HepG2 (cell line): ENCODE measurements at regions not wholly inside any gene's neighbourhood (a gene's known extent, or its start where the extent isn't known, plus 50 kb on each side); places are given as distances from the start of the nearest gene placed in this dataset.

Source experiments
- ATAC-seq: fragments of 200-7000 bp; cut with Tn5 transposase; 3 replicates; pipeline ENCODE4 v1.9.1; 2020; ENCODE audit warnings: mild to moderate bottlenecking, moderate library complexity
- BruUV-seq: library from RNA; stranded (reverse); fragments of 400-500 nt; replicated peaks from 2 replicates; lab custom pipeline; 2021; lab: Mats Ljungman, UMichigan
- CTCF ChIA-PET: fragments of 300-600 bp; formaldehyde crosslinking; extraction: SDS; loops from one replicate; lab custom pipeline; 2021; ENCODE audit warnings: low total read pairs, inconsistent platforms, low intra/inter-chr PET ratio; lab: Yijun Ruan, JAX
- POLR2A ChIA-PET: fragments of 350-600 bp; sonication (Branson Sonifier 250); formaldehyde crosslinking; loops from one replicate; lab custom pipeline; 2020; ENCODE audit warnings: antibody characterized with exemption, inconsistent platforms; lab: Yijun Ruan, JAX
- DNase-seq: peaks from one replicate; pipeline ENCODE4 v3.0.0-alpha.2; 2015; ENCODE audit warnings: low spot score
- FAIRE-seq: peaks from 3 replicates; lab custom pipeline; 2011; peaks lifted over from hg19 to GRCh38; lab: Jason Lieb, UNC
- H2AFZ ChIP-seq: one replicate; pipeline ENCODE4 v1.6.1; 2011; ENCODE audit warnings: low read length, inconsistent platforms
- H3K27ac ChIP-seq: fragments of 300-600 bp; 3 replicates; pipeline ENCODE4 v1.8.0; 2011; ENCODE audit warnings: mixed run types, mild to moderate bottlenecking, mixed read lengths, low read length, inconsistent platforms; ENCODE audit not compliant: insufficient read depth; ENCODE audit errors: extremely low read length
- H3K27me3 ChIP-seq, 2 experiments: fragments of 200-600 bp in 1 of 2; 2 replicates in 1 of 2; 3 replicates in 1 of 2; pipeline versions ENCODE4 v1.6.0 to v1.8.0; 2011; ENCODE audit warnings: low read length in 2 of 2, mild to moderate bottlenecking in 2 of 2, moderate library complexity in 2 of 2, inconsistent platforms in 1 of 2; ENCODE audit not compliant: insufficient read depth in 2 of 2, control insufficient read depth in 1 of 2
- H3K36me3 ChIP-seq, 2 experiments: fragments of 200-600 bp in 1 of 2; replicated peaks in 1 of 2; 2 replicates in 1 of 2; 3 replicates in 1 of 2; pipeline versions ENCODE4 v1.5.1 to v1.8.0; 2011; ENCODE audit warnings: low read length in 2 of 2, inconsistent platforms in 1 of 2; ENCODE audit not compliant: insufficient read depth in 2 of 2, control insufficient read depth in 1 of 2
- H3K4me1 ChIP-seq: 2 replicates; pipeline ENCODE4 v1.5.1; 2012; ENCODE audit warnings: low read length, inconsistent platforms; ENCODE audit not compliant: insufficient read depth
- H3K4me2 ChIP-seq: 2 replicates; pipeline ENCODE4 v1.6.0; 2011; ENCODE audit warnings: low read depth, low read length, inconsistent platforms
- H3K4me3 ChIP-seq, 3 experiments: fragments of 200-600 bp in 1 of 3; sonication (generic), shearing (Covaris generic) in 1 of 3; replicated peaks in 1 of 3; 2 replicates each; pipeline ENCODE4 v1.5.1; 2011 to 2016; ENCODE audit warnings: low read length in 3 of 3, inconsistent platforms in 2 of 3, low read depth in 2 of 3, mild to moderate bottlenecking in 2 of 3, control low read depth in 1 of 3, mixed read lengths in 1 of 3; ENCODE audit not compliant: insufficient read depth in 1 of 3
- H3K79me2 ChIP-seq: one replicate; pipeline ENCODE4 v1.6.1; 2011; ENCODE audit warnings: low read length, inconsistent platforms; ENCODE audit not compliant: insufficient read depth
- H3K9ac ChIP-seq: 2 replicates; pipeline ENCODE4 v1.6.0; 2011; ENCODE audit warnings: mild to moderate bottlenecking, low read depth, low read length, inconsistent platforms; ENCODE audit not compliant: insufficient read depth
- H3K9me3 ChIP-seq: 2 replicates; pipeline ENCODE4 v1.5.1; 2012; ENCODE audit warnings: mild to moderate bottlenecking, low read length
- H4K20me1 ChIP-seq: 2 replicates; pipeline ENCODE4 v1.6.0; 2011; ENCODE audit warnings: inconsistent platforms, mild to moderate bottlenecking, low read length, moderate library complexity; ENCODE audit not compliant: insufficient read depth
- AHR ChIP-seq: IDR thresholded peaks from 2 replicates; pipeline ENCODE4 v1.6.1; 2018; ENCODE audit warnings: missing genetic modification reagents, missing compliant biosample characterization
- CBFB ChIP-seq: sonication (generic); formaldehyde crosslinking; IDR thresholded peaks from 2 replicates; pipeline ENCODE4 v1.4.0; 2020; ENCODE audit warnings: missing genetic modification reagents
- GABPA ChIP-seq, 2 experiments: IDR thresholded peaks; 2 replicates each; pipeline ENCODE4 v1.6.1; 2011 to 2016; ENCODE audit warnings: low read depth in 2 of 2, low read length in 1 of 2, missing biosample characterization in 1 of 2, missing genetic modification characterization in 1 of 2
- ISX ChIP-seq: sonication (generic); formaldehyde crosslinking; conservative IDR thresholded peaks from 2 replicates; pipeline ENCODE4 v1.5.0; 2020; ENCODE audit warnings: missing genetic modification reagents
- KDM4B ChIP-seq: sonication (generic); formaldehyde crosslinking; IDR thresholded peaks from 2 replicates; pipeline ENCODE4 v1.4.0; 2020; ENCODE audit warnings: missing genetic modification reagents
- KLF12 ChIP-seq: sonication (generic); formaldehyde crosslinking; IDR thresholded peaks from 2 replicates; pipeline ENCODE4 v1.4.0; 2020; ENCODE audit warnings: missing genetic modification reagents, borderline replicate concordance
- MEIS2 ChIP-seq: sonication (generic); formaldehyde crosslinking; IDR thresholded peaks from 2 replicates; pipeline ENCODE4 v1.9.0; 2021; ENCODE audit warnings: mild to moderate bottlenecking, missing genetic modification reagents
- RARG ChIP-seq: sonication (generic); formaldehyde crosslinking; IDR thresholded peaks from 2 replicates; pipeline ENCODE4 v1.4.0; 2020; ENCODE audit warnings: low read depth, mild to moderate bottlenecking, missing genetic modification reagents
- RBM22 ChIP-seq: fragments of 200-400 bp; formaldehyde crosslinking; optimal IDR thresholded peaks from 2 replicates; pipeline ENCODE3; 2017; ENCODE audit warnings: mild to moderate bottlenecking, low read length, moderate library complexity
- SCMH1 ChIP-seq: sonication (generic); formaldehyde crosslinking; IDR thresholded peaks from 2 replicates; pipeline ENCODE4 v1.9.0; 2021; ENCODE audit warnings: missing genetic modification reagents, mild to moderate bottlenecking, borderline replicate concordance
- THYN1 ChIP-seq: sonication (generic); formaldehyde crosslinking; IDR thresholded peaks from 2 replicates; pipeline ENCODE4 v1.8.1; 2023; ENCODE audit warnings: low read depth, mild to moderate bottlenecking, moderate library complexity, missing genetic modification reagents, borderline replicate concordance
- ZNF569 ChIP-seq: sonication (generic); formaldehyde crosslinking; IDR thresholded peaks from 2 replicates; pipeline ENCODE4 v1.5.0; 2020; ENCODE audit warnings: mild to moderate bottlenecking, missing genetic modification reagents, moderate library complexity, borderline replicate concordance
- ZNF614 ChIP-seq: IDR thresholded peaks from 2 replicates; pipeline ENCODE4 v1.6.1; 2018; ENCODE audit warnings: missing biosample characterization, missing genetic modification reagents, inconsistent platforms, borderline replicate concordance
- ZSCAN12 ChIP-seq: sonication (generic); formaldehyde crosslinking; IDR thresholded peaks from 2 replicates; pipeline ENCODE4 v1.9.0; 2021; ENCODE audit warnings: mild to moderate bottlenecking, missing genetic modification reagents
- WGBS: methylation state at CpG from one replicate; pipeline ENCODE4 v1.1.6; 2017; ENCODE audit warnings: low lambda C conversion rate; 5-methylcytosine and 5-hydroxymethylcytosine counted together
- in situ Hi-C: cut with HindIII; loops from 2 replicates; pipeline ENCODE4 v1.10.0; 2017; ENCODE audit warnings: low pct_unique_long_range_greater_than_20kb; ENCODE audit not compliant: extremely low pct_ligation_motif_present
- intact Hi-C: fragments of 100-400 bp; cut with micrococcal nuclease; formaldehyde crosslinking; loops from one replicate; pipeline ENCODE4 v1.10.0; 2022; ENCODE audit not compliant: unreplicated experiment
- TF ChIP-seq, protein P1 (sequence below): sonication (generic); formaldehyde crosslinking; IDR thresholded peaks from 2 replicates; pipeline ENCODE4 v1.4.0; 2020; ENCODE audit warnings: missing genetic modification reagents
- TF ChIP-seq, protein P2 (sequence below): sonication (generic); formaldehyde crosslinking; IDR thresholded peaks from 2 replicates; pipeline ENCODE4 v1.5.0; 2020; ENCODE audit warnings: mild to moderate bottlenecking, missing genetic modification reagents, borderline replicate concordance

DNA sequence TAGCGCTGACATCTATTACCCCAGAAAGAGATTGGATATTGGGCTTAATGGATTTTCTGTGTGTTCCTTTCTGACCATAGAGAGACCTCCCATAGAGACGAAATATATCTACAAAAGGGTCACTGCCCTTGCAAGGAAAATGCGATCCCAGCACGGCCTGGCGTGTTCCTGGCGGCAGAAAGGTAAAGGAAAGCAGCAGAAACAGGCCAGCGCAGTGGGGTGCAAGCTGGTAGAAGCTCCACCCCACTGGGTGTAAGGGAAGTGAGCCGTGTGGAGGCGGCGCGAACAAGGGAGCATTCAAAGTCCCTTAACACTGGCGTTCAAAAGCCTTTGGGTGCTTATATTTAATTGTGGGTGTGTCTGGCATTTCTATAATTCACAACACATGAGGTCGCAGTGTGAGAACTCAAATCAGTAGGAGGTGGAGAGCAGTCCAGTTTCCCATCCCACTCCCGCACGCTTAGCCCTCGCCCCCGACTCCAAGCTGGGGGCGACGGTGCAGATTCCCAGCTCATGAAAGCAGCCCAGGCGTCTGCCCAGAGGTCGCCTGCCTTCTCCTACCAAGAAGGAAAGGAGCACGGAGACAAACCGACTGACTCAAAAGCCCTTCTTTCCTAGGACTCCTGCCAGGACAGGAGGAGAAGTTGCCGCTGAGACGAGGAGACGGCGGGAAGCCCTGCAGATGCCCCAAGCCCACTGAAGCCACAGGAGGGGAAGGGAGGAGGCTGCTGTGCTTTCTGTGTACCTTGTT is 478.4 kb downstream of the FOXO1 start:
- no TSS peak for BruUV-seq
- in situ Hi-C loops (no loop called here), intact Hi-C loops (no loop called here)
- TF ChIP-seq, protein P1, sequence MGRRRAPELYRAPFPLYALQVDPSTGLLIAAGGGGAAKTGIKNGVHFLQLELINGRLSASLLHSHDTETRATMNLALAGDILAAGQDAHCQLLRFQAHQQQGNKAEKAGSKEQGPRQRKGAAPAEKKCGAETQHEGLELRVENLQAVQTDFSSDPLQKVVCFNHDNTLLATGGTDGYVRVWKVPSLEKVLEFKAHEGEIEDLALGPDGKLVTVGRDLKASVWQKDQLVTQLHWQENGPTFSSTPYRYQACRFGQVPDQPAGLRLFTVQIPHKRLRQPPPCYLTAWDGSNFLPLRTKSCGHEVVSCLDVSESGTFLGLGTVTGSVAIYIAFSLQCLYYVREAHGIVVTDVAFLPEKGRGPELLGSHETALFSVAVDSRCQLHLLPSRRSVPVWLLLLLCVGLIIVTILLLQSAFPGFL (CRISPR knock-in tag) = no peak
- TF ChIP-seq SCMH1 = no peak
- no peak for TF ChIP-seq KDM4B (CRISPR knock-in tag)
- no peak for TF ChIP-seq ZNF569 (CRISPR knock-in tag)
- TF ChIP-seq AHR = no peak
- TF ChIP-seq CBFB (CRISPR knock-in tag) = no peak
- TF ChIP-seq ISX (CRISPR knock-in tag) = no peak
- no peak for TF ChIP-seq ZNF614 (CRISPR knock-in tag)
- TF ChIP-seq GABPA (IDR thresholded peaks at IDR 0.05; ENCODE audit: low read depth, low read length) = no peak
- no peak for TF ChIP-seq GABPA (CRISPR knock-in tag; IDR thresholded peaks at IDR 0.05; ENCODE audit: low read depth)
- TF ChIP-seq RARG (CRISPR knock-in tag) = no peak
- TF ChIP-seq, protein P2, sequence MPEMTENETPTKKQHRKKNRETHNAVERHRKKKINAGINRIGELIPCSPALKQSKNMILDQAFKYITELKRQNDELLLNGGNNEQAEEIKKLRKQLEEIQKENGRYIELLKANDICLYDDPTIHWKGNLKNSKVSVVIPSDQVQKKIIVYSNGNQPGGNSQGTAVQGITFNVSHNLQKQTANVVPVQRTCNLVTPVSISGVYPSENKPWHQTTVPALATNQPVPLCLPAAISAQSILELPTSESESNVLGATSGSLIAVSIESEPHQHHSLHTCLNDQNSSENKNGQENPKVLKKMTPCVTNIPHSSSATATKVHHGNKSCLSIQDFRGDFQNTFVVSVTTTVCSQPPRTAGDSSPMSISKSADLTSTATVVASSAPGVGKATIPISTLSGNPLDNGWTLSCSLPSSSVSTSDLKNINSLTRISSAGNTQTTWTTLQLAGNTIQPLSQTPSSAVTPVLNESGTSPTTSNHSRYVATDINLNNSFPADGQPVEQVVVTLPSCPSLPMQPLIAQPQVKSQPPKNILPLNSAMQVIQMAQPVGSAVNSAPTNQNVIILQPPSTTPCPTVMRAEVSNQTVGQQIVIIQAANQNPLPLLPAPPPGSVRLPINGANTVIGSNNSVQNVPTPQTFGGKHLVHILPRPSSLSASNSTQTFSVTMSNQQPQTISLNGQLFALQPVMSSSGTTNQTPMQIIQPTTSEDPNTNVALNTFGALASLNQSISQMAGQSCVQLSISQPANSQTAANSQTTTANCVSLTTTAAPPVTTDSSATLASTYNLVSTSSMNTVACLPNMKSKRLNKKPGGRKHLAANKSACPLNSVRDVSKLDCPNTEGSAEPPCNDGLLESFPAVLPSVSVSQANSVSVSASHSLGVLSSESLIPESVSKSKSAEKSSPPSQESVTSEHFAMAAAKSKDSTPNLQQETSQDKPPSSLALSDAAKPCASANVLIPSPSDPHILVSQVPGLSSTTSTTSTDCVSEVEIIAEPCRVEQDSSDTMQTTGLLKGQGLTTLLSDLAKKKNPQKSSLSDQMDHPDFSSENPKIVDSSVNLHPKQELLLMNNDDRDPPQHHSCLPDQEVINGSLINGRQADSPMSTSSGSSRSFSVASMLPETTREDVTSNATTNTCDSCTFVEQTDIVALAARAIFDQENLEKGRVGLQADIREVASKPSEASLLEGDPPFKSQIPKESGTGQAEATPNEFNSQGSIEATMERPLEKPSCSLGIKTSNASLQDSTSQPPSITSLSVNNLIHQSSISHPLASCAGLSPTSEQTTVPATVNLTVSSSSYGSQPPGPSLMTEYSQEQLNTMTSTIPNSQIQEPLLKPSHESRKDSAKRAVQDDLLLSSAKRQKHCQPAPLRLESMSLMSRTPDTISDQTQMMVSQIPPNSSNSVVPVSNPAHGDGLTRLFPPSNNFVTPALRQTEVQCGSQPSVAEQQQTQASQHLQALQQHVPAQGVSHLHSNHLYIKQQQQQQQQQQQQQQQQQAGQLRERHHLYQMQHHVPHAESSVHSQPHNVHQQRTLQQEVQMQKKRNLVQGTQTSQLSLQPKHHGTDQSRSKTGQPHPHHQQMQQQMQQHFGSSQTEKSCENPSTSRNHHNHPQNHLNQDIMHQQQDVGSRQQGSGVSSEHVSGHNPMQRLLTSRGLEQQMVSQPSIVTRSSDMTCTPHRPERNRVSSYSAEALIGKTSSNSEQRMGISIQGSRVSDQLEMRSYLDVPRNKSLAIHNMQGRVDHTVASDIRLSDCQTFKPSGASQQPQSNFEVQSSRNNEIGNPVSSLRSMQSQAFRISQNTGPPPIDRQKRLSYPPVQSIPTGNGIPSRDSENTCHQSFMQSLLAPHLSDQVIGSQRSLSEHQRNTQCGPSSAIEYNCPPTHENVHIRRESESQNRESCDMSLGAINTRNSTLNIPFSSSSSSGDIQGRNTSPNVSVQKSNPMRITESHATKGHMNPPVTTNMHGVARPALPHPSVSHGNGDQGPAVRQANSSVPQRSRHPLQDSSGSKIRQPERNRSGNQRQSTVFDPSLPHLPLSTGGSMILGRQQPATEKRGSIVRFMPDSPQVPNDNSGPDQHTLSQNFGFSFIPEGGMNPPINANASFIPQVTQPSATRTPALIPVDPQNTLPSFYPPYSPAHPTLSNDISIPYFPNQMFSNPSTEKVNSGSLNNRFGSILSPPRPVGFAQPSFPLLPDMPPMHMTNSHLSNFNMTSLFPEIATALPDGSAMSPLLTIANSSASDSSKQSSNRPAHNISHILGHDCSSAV = no peak
- no peak for TF ChIP-seq KLF12 (CRISPR knock-in tag)
- no peak for TF ChIP-seq RBM22
- TF ChIP-seq ZSCAN12 (CRISPR knock-in tag) = no peak
- TF ChIP-seq THYN1 = no peak
- no peak for TF ChIP-seq MEIS2 (CRISPR knock-in tag)

More for the DNA sequence above, 478.4 kb downstream of the FOXO1 start:
- no peaks in the 10 kb centered on the region for H3K9me3 ChIP-seq
- WGBS = 60% methylated on average over 27 of the region's 27 CpGs
- no peak overlapping the region for H3K27ac ChIP-seq
- H3K27me3 ChIP-seq = peaks cover 0 to 18% of the 10 kb centered on the region in 2 experiments; a peak in 3 of 5 replicates
- no peak for DNase-seq
- no peak overlapping the region for H3K4me2 ChIP-seq
- no peak overlapping the region for H3K4me3 ChIP-seq
- H3K79me2 ChIP-seq = no peaks in the 10 kb centered on the region
- H2AFZ ChIP-seq = no peak overlapping the region
- no peak for FAIRE-seq
- H3K36me3 ChIP-seq = no peaks in the 10 kb centered on the region
- H3K9ac ChIP-seq = no peak overlapping the region
- ChIA-PET CTCF (no interaction called here), POLR2A (no interaction called here)
- H3K4me1 ChIP-seq = peaks cover 14% of the 10 kb centered on the region
- ATAC-seq = no peak
- no peaks in the 10 kb centered on the region for H4K20me1 ChIP-seq
